ENCODE measurements at regions not wholly inside any gene's neighbourhood (a gene's known extent, or its start where the extent isn't known, plus 50 kb on each side); places are given as distances from the start of the nearest gene placed in this dataset.

DNA sequence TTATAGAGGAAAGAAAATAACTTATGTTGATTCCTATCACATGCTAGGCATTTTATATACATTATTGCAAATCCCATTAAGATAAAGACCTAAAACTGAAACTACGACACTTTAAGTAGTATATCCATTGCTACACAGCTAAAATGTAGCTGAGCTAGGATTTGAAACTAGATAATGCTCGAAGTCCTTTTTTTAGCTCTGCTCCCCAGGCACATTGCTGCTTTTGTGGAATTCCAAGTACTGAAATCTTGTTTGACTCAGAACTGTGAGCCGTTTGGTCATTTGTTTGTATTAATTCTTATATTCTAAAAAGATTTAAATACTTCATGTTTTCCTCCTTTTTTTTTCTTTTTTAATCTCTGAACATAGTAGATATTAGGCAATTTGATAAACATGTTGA lies 644.8 kb downstream of the HACE1 start:
- Mint-ChIP-seq H3K4me1 (ENCODE audit: low read depth) (peaks cover 18% of the 10 kb centered on the region), H3K27ac (ENCODE audit: unreplicated experiment) (no peak overlapping the region), H3K36me3 (ENCODE audit: low read depth) (no peaks in the 10 kb centered on the region), H3K9me3 (ENCODE audit: low read depth) (no peaks in the 10 kb centered on the region), H3K4me3 (ENCODE audit: unreplicated experiment) (no peak overlapping the region), H3K27me3 (ENCODE audit: low read depth) (peaks cover 7% of the 10 kb centered on the region)
- no peak for DNase-seq (ENCODE audit: low spot score)
- TF ChIP-seq, protein P1, sequence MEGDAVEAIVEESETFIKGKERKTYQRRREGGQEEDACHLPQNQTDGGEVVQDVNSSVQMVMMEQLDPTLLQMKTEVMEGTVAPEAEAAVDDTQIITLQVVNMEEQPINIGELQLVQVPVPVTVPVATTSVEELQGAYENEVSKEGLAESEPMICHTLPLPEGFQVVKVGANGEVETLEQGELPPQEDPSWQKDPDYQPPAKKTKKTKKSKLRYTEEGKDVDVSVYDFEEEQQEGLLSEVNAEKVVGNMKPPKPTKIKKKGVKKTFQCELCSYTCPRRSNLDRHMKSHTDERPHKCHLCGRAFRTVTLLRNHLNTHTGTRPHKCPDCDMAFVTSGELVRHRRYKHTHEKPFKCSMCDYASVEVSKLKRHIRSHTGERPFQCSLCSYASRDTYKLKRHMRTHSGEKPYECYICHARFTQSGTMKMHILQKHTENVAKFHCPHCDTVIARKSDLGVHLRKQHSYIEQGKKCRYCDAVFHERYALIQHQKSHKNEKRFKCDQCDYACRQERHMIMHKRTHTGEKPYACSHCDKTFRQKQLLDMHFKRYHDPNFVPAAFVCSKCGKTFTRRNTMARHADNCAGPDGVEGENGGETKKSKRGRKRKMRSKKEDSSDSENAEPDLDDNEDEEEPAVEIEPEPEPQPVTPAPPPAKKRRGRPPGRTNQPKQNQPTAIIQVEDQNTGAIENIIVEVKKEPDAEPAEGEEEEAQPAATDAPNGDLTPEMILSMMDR (IDR thresholded peaks at IDR 0.05): no peak

- Mint-ChIP-seq H3K36me3 (ENCODE audit: low read depth) (no peaks in the 10 kb centered on the region), H3K27me3 (ENCODE audit: low read depth) (peaks cover 11% of the 10 kb centered on the region), H3K9me3 (ENCODE audit: low read depth) (no peaks in the 10 kb centered on the region), H3K4me3 (ENCODE audit: unreplicated experiment) (no peak overlapping the region), H3K4me1 (ENCODE audit: low read depth) (peaks cover 13% of the 10 kb centered on the region), H3K27ac (ENCODE audit: unreplicated experiment) (no peak overlapping the region)
- no peak for DNase-seq (ENCODE audit: low spot score)
- TF ChIP-seq, protein P1 (IDR thresholded peaks at IDR 0.05): no peak
Measured at GRCh38 chr6:104212977-104213668, 646.6 kb downstream of the HACE1 start.

GRCh38 chr6:104207635-104208034 lies 652.1 kb downstream of the HACE1 start:
- Mint-ChIP-seq H3K4me3 (ENCODE audit: unreplicated experiment) (no peak overlapping the region), H3K36me3 (ENCODE audit: low read depth) (no peaks in the 10 kb centered on the region), H3K4me1 (ENCODE audit: low read depth) (no peaks in the 10 kb centered on the region), H3K27me3 (ENCODE audit: low read depth) (peaks cover 6% of the 10 kb centered on the region), H3K9me3 (ENCODE audit: low read depth) (peaks cover 5% of the 10 kb centered on the region), H3K27ac (ENCODE audit: unreplicated experiment) (no peak overlapping the region)
- DNase-seq (ENCODE audit: low spot score): no peak
- TF ChIP-seq, protein P1 (IDR thresholded peaks at IDR 0.05): no peak

GRCh38 chr6:104201557-104201956 lies 658.2 kb downstream of the HACE1 start:
- H3K27me3 Mint-ChIP-seq (ENCODE audit: low read depth): peaks cover 2% of the 10 kb centered on the region
- H3K36me3 Mint-ChIP-seq (ENCODE audit: low read depth): no peaks in the 10 kb centered on the region
- H3K27ac Mint-ChIP-seq (ENCODE audit: unreplicated experiment): no peak overlapping the region
- no peak overlapping the region for H3K4me3 Mint-ChIP-seq (ENCODE audit: unreplicated experiment)
- TF ChIP-seq, protein P1 (IDR thresholded peaks at IDR 0.05): no peak
- DNase-seq (ENCODE audit: low spot score): no peak
- no peaks in the 10 kb centered on the region for H3K4me1 Mint-ChIP-seq (ENCODE audit: low read depth)
- peaks cover 26% of the 10 kb centered on the region for H3K9me3 Mint-ChIP-seq (ENCODE audit: low read depth)

- Mint-ChIP-seq H3K4me3 (ENCODE audit: unreplicated experiment) (no peak overlapping the region), H3K4me1 (ENCODE audit: low read depth) (no peaks in the 10 kb centered on the region), H3K9me3 (ENCODE audit: low read depth) (peaks cover 20% of the 10 kb centered on the region), H3K27ac (ENCODE audit: unreplicated experiment) (no peak overlapping the region), H3K36me3 (ENCODE audit: low read depth) (peaks cover 3% of the 10 kb centered on the region), H3K27me3 (ENCODE audit: low read depth) (no peaks in the 10 kb centered on the region)
- no peak for DNase-seq (ENCODE audit: low spot score)
- TF ChIP-seq, protein P1 (IDR thresholded peaks at IDR 0.05): no peak
Measured at GRCh38 chr6:104187616-104188015, 672.1 kb downstream of the HACE1 start.
